ENCODE measurements at regions not wholly inside any gene's neighbourhood (a gene's known extent, or its start where the extent isn't known, plus 50 kb on each side); places are given as distances from the start of the nearest gene placed in this dataset.

DNA sequence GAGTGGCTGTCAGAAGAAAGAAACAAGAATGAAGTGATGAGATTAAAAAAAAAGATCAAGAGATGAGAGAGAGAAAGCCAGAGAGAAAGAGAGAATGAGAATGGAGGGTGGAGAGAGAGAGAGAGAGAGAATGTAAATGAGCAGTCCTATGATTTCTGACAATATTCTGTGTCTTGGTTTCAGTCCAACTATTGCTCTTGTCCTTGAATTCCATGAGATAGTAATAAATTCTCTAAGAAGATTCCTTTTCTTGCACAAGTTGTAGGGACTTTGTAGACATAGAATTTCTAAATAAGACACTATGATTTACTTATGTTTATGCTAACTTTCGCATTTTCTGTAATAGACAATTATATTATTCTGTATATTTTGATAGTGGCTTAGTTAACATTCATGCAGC lies 149.6 kb upstream of the CTSO start:
- DNase-seq (ENCODE audit: low spot score) = no peak

DNA sequence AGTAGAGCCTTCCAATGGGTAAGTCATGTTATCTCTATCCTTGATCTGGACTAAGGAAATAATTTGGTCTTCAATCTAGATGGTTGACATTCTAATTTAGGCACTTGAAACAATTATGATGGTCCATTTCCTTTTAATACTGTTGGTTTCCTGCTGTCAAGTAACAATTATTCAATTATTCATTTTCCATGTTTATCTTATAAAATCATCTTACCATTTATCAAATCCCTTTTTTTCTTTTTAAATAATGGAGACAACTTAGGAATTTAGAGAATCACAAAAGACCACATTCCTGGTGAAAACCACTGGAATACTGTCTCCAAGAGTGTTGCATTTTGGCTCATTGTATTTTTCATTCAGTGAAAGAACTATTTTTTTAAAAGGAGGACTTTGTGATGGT lies 148.7 kb upstream of the CTSO start:
- no peak for DNase-seq (ENCODE audit: low spot score)

DNA sequence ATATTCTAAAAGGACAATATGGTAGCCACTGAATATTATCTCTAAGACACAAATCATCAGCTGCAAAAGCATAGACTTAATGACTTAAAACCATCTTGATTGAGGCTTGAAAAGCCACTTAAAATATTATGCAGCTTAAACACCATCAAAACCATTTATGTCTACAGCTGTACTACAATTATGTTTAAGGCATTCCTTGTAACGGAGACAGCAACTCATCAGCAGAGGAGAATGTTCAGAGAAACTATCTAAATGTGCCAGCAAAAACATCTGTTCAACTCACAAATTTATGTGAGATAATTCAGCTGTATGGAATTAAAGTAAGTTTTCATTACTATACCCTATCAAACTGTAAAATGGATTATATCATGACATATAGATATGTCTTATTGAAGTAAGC lies 147.9 kb upstream of the CTSO start:
- no peak for DNase-seq (ENCODE audit: low spot score)

DNA sequence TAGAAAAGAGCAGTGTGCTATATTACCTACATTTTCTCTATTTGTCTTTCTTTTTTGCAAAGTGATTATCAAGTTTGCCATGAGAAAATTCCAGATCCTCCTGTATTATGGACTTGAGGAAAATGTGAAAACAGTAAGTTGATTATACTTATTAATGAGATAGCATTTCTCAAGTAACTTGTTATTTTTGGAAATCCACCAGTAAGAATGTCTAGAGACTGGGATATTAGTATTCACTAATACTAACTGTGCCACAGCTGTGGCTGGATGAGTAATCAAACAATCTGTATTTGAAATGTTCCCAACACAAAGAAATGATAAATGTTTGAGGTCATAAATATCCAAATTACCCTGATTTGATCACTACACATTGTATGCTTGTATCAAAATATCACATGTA lies 147.0 kb upstream of the CTSO start:
- no peak for DNase-seq (ENCODE audit: low spot score)

DNA sequence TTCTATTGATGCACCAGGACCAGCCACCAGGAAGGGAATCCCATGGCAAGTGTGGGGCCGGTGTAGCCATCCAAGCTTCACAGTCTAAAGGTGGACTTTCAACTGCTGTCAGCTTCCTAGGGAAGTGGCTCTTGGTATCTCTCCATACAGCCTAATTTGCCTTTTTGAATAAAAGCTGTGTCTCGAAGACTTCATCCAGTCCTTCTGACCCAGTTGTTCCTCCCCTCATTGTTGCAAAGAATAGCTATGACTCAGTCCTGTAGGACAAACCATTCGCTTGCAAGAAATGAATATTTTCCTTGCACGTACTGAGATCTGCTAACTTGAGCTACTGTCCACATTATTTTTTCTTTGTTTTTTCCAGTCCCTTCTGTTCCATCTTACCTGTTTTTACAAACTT lies 145.1 kb upstream of the CTSO start:
- no peak for DNase-seq (ENCODE audit: low spot score)

DNA sequence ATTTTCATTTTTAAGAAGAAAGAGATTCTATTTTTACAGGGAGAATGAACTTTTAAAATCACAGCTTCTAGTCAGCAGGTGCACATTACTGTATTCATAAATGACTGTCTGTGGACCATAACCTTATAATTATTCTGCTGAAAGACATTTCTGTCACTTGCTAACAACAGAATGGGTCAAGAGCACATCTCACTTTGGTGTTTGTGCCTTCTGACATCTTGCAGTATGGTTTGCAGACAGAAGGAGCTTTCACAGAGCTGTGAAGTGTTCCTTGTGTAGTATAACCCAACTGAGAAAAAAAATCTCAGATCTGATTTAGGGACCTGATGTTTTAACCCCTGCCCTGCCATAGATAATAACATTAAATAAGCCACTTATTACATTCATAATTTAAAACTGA lies 131.4 kb upstream of the CTSO start:
- DNase-seq (ENCODE audit: low spot score) = no peak

DNA sequence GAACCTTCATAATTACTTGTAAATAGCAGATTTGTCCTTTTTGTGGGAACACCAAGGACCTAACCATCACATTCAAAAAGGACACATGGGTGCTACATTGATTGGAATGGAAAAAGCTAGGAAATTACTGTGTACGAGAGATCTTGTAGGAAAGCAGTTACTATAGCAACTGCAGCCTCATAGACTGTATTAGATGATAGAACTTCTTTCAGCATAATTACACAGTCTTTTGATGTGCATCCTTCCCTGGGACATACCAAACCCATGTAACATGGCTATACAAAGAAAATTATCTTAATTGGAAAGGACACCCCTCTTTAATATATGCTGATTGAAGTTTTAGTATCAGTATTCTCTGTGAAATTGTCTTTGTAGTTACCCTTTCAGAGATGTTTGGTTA lies 130.7 kb upstream of the CTSO start:
- DNase-seq (ENCODE audit: low spot score) = no peak

DNA sequence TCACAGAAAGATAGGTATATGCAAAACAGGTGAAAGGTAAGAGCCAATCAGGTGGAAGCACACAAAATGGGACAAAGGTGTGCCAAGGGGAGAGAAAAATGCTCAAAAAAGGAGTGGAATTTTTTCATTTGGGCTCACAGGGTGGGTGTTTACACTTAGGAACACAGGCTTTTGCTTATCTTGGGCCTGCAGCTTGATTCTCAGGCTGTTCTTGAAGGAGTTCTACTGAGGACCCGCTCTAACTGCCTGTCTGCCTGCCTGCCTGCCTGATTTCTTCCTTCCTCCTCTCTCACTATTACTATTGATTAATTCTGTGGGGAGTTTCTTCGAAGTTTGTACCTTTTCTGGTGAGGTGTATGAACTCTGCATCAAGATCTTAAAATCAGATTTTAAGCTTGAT lies 120.3 kb upstream of the CTSO start:
- no peak for DNase-seq (ENCODE audit: low spot score)

DNA sequence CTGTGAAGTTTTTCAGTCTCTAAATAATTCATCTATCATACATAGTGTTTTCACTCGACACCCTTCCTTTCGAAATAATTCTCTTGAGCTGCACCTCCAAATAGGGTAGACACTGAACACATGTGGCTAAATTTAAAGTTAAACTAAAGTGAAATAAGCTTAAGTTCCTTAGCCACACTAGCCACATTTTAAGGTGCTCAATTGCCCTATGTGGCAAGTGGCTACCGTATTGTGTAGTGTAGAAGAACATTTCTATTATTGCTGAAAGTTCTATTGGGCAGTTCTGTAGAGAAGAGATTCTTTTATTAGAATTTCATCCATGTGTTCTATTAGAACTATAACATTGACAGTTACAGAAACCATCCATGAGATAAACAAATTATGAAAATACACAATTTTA lies 107.0 kb upstream of the CTSO start:
- DNase-seq (ENCODE audit: low spot score) = no peak

DNA sequence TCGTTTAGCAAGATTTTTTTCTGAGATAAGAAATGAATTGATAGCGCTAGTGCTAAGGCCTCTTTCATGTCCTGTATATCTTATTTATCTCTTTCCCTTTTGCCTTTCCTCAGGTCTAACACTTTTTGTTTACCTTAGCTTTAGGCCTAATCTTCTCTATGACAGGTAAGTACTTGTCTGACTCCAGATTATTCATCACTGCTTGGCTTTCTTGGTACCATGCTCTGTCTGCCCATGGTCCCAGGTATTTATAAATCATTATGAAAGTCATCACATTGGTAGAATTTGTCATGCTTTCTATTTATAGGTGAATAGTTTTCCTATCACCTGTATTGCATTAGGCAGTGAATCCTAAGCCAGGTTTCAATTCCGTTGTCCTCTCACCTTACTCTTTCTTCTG lies 99.5 kb upstream of the CTSO start:
- DNase-seq (ENCODE audit: low spot score) = no peak

DNA sequence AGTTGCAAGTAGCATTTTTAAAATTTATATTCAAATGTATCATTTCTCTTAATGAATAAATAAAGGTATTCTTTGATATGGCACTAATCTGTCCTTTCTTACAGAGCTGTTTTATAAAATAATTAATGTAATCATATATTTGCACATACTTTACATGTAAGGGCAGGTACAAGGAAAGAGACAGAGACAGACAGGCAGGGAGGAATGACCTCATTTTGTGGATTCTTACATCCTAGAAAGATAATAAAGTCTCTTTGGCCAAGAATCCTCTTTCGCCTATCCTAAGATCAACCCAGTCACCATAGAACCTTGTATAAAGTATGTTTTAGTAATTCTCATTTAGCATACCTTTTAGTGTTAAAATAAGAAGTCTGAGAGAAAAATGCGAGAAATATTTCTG lies 98.5 kb upstream of the CTSO start:
- no peak for DNase-seq (ENCODE audit: low spot score)

DNA sequence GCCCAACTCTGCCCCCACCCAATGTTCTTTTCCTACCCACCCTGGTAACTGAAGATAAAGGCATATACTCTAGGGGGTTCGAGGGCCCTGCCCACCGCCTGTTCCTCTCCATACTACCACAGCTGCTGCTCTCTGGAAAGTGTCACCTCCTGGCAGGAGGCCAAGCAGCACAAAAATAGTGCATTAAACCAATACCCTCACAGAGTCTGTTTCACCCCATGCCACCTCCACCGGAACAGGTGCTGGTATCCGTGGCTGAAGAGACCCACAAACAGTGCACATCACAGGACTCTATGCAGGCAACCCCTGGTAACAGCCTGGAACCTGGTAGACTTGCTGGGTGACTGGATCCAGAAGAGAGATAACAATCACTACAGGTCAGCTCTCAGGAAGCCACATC lies 85.1 kb upstream of the CTSO start:
- no peak for DNase-seq (ENCODE audit: low spot score)

DNA sequence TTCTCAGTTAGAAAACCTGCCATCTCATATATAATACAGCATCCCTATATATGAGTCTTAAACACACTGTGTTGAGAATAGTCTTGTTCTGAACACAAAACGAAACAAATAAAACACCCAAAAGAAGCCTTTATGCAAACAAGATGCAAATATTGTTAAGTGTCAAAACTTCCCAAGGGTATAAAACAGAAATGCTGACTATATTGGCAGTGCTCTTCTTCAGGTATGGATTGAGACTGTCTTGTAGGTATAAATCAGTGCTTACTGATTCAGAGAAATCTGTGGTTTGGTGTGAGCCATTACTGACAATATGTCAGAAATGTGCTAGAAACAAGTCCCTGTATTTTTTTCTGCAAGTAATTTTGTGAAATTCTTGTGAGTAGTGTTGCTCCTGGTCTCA lies 82.8 kb upstream of the CTSO start:
- DNase-seq (ENCODE audit: low spot score) = no peak

DNA sequence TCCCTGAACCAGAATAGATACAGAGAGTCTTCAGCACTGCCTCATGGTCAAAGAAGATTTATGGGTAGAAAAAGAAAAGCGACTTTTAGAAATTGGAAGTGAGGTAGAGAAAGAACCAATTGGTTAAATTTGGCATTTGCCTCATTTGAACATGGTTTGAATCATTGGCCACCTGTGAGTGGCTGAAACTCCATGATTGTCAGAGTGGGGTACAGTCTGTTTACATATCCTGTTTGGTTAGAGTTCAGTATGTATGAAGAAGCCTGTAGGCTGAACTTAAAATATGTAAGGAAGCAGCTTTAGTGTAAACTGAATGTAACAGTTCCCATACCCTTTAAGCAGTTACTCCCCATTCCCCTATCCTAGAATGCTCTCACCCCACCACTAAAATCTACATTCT lies 76.0 kb upstream of the CTSO start:
- no peak for DNase-seq (ENCODE audit: low spot score)

DNA sequence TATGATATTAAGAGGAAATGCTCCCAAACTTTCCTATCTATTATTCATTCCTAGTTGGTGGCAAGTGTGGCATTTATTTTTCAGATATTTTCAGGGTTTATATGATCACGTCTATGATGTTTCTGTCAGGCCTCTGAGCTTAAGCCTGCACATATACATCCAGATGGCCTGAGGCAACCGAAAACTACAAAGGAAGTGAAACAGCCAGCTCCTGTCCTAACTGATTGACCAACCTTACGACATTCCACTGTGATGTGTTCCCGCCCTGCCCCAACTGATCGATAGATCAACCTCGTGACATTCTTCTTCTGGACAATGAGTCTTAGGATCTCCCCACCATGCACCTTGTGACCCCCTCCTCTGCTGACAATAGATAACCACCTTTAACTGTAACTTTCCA lies 67.6 kb upstream of the CTSO start:
- DNase-seq (ENCODE audit: low spot score) = no peak

DNA sequence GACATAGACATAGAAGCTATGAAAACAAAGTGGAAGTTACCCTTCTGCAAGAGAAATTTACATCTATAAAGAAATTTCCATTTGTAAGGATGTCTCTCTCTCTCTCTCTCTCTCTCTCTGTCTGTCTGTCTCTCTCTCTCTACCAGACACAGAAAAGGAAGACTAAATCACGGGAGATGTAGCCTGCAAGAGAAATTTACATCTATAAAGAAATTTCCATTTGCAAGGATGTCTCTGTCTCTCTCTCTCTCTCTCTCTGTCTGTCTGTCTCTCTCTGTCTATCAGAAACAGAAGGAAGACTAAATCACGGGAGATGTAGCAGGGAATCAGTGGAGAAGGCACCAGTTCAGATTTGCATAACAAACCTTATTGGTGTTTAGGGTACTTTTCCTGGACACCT lies 65.6 kb upstream of the CTSO start:
- no peak for DNase-seq (ENCODE audit: low spot score)

DNA sequence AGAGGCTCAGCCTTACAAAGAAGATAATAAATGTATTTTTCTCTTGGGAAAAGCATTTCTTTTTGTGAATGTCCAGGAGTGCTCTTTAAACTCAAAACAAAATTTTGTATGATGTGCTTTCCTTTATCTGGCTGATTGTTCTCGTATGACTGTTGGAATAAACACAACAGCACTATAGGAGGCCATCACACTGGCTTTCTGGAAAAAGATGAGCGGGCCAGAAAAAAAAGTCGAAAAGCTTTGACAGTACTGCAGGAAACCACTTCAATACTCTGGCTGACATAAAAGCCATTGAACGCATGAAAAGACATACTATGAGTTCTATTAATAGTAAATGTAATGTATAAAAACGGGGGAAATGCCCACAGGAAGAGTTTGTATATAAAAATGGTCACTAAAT lies 64.7 kb upstream of the CTSO start:
- no peak for DNase-seq (ENCODE audit: low spot score)

DNA sequence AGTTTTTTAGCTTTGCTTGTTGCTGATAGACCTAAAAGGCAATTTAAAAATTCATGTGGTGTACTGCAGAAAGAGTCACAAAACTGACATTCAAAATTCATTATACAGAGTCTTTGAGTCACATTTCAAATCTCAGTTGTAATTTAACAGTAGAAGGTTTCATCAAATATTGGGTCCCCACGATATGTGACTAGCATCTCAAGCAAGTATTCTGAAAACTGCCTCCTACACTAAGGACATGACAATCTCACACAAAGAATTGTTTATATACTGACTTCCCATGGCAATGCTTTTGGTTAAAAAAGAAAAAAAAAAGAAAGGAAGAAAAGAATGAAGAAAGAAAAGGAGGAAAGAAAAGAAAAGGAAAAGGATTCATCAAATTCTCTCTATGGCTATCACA lies 62.1 kb upstream of the CTSO start:
- DNase-seq (ENCODE audit: low spot score) = no peak

DNA sequence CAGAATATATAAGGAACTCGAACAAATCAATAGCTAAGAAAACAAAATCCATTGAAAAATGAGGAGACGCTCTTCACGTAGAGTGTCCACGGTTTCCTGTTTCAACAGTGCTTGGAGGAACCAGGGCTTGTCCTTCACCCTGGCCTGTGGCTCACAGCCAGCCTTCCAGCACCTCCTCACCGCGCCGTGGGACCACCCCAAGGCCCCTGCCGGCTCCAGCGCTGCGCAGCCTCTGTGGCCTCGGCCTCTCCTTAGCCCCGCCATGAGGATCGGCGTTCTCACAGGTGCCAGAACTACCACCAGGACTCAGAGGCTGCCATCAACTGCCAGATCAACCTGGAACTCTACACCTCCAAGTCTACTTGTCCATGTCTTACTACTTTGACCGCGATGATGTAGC lies 52.5 kb upstream of the CTSO start:
- DNase-seq (ENCODE audit: low spot score) = no peak

All from mucosa of gallbladder (tissue), 1 donor.